CD4-positive, alpha-beta T cell treated with Interleukin-1 beta for 1 hour (primary cell): ENCODE measurements at regions not wholly inside any gene's neighbourhood (a gene's known extent, or its start where the extent isn't known, plus 50 kb on each side); places are given as distances from the start of the nearest gene placed in this dataset.
"Not testable (repeated sequence)": the region's sequence is repeated elsewhere in the genome, so short reads cannot be mapped to it uniquely, and the experiment has no call there.

Experiments used
- DNase-seq, 2 donors: peaks; one replicate each; pipeline ENCODE4 v3.0.0-alpha.2; 2020 to 2022

DNA sequence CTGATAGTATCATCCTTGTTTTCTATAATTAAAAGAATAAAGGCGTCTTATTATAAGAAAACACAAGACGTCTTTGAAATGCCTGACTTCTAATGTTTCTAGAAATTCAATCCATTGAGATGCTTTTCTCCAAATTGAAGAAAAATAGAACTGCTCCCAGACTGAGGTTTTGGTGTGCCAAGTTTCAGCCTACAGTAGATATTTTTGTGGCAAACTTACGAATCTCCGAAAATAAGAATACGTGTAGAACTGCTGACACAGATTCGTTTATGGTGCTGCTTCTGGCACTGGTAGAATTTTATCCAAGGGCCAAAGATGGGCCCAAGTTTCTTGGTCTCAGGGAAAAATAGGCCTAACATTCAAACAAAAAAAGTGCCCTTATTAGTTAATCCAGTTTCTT lies 554.5 kb upstream of the NR5A2 start:
- DNase-seq: no peak

DNA sequence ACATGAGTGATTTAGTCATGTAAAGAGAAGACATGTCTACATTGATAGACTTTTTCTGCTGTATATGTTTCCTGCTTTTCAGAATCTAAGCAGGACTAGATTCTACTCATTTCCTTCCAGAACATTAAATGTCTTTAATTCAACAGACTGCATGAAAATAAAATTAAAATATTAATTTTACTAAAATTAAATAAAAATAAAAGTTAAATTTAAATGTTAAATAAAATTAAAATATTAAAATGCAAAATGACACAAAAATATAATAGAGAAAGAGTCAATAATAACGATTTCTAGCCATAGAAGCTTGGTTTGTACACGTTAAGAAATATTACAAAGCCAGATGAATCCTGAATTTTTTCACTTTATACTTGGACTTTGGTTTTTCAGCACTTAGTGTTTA lies 552.8 kb upstream of the NR5A2 start:
- DNase-seq: no peak

DNA sequence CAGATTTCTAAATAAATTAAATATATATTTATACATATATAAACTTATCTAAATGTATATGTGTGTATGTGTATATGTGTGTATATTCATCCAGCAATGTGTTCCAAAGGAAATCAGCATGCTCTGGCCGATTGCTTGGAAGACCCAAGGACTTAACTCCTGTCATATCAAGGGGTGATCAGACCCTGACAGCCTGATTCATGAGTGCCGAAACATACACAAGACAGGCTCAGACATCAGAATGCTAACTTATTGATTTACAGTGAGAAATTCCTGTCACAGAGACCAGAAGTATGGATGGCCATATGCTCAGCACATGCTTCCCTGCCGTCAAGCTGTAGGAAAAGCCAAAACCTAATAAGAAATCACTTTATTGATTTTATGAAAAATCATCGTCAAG lies 545.1 kb upstream of the NR5A2 start:
- no peak for DNase-seq

DNA sequence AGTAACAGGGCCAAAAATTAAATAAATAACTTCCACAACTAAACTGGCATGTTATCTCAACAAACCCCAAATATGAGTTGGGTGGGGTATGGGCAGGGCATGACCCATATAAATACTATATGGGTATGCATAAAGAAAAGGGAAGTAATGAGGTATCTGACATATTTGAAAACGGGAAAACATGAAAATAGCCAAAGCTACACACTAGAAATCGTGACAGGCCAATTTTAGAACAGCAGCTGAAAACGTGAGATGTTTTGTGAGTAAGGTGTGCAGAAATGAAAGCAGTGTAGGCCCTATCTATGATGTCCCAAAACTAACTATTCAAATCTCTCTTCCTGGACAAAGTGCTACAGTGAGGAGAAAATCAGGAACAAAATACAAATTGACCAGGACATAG lies 537.9 kb upstream of the NR5A2 start:
- DNase-seq: no peak

DNA sequence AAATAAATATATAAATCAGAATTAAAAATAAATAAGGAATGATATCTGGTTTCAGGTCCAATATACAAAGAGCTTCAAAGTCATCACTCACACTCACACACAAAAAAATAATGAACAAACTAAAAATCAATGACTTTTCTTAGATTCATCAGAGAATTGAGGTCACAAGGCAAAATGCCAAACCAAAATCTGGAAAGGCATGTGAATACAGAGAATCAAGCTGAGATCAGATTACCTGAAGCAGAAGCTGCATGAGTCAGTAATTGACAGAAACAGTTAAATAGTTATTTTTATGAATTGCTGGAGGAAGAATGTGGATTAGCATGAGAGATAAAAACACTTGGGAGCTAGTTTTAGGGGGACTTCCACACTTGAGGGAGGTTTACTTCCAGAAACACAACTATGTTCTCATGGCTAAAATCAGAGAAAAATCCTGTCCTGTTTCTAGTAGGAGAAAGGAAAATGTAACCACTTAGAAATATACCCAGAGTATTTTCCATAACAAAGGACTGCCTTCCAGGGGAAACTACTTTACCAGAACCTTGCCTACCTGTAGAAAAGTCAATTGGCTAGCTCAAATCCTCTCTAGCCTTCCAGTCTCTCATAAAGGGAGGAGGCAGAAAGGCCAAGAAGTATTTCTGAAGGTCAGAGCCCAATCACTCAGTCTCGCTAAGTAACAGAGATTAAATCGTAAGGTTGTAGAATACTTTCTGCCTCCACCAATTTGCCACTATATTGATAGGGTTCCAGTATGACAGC lies 536.6 kb upstream of the NR5A2 start:
- no peak for DNase-seq

DNA sequence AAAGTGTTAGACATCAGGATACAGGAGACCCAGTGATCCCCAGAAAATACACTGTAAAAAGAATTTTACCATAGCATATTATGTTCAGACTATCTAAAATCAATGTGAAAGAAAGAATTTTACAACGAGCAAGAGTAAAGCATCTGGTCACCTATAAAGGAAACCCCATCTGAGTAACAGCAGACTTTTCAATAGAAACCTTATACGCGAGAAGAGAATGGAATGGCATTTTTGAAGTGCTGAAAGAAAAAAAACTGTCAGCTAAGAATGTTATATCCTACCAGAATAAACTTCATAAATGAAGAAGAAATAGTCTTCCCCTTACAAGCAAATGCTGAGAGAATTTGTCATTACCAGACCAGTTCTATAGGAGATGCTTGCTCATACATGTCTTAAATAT lies 532.1 kb upstream of the NR5A2 start:
- no peak for DNase-seq

DNA sequence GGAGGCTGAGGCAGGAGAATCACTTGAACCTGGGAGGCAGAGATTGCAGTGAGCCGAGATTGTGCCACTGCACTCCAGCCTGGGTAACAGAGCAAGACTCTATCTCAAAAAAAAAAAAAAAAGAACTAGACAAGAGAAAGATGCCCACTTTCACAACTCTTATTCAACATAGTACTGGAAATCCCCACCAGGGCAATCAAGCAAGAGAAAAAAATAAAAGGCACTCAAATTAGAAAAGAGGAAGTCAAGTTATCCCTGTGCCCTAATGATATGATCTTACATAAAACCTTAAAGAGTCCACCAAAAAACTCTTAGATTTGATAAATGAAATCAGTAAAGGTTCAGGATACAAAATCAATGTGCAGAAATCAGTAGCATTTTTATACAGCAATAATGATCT lies 528.7 kb upstream of the NR5A2 start:
- DNase-seq: peak in 1 of 2 donors; percentile 1

DNA sequence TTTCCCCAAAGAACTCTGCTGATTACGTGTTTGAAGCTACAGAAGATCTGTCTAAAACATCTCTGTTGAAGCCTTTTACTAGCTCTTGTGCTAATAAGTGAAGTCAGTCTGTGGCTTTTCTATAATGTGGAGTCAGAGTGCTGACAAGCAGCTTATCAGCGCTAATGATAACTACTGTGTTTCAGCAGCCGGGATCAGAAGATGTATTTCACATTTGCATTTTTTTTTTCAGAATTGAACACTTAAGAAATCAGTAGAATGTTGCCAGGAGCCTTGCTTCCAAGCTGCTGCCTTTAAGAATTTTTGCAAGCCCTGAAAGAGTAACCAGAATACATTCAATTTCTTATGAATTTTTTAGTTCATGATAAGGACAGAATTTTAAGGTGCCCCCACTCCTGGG lies 519.4 kb upstream of the NR5A2 start:
- DNase-seq: no peak

DNA sequence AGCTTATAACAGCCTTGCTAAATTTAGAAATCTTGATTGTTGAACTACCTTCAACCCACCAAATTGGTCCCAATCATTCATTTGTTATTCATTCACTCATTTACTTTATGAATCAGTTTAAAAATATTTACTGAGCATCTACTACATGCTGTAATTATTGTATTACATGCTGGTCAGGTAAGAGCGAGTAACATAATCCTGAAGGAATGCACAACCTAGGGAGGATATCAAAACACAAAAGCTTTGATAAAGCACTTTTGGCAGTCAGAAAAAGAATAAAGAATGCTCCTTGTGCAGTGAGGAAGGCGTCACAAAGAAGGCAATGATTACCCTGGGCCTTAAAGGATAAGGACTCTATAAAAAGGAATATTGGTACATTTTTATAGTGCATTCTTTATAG lies 518.9 kb upstream of the NR5A2 start:
- DNase-seq: no peak

DNA sequence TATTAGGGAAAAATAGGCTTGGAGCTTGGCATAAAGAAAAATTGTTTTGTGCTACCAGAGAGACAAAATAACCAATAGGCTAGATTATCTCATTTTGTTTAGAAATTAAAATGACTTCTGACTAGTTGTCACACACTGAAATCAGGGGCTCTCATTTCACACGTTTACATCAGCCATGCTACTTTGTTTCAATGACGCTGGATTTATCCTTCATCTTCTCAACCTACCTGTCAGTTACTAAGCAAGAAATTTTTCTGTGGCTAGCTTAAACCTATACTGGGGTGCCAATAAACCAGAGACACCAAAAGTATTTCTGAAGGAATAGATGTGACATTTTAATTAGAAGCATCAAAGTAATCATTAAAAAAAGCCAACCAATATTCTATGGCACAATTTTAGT lies 518.1 kb upstream of the NR5A2 start:
- DNase-seq: no peak

DNA sequence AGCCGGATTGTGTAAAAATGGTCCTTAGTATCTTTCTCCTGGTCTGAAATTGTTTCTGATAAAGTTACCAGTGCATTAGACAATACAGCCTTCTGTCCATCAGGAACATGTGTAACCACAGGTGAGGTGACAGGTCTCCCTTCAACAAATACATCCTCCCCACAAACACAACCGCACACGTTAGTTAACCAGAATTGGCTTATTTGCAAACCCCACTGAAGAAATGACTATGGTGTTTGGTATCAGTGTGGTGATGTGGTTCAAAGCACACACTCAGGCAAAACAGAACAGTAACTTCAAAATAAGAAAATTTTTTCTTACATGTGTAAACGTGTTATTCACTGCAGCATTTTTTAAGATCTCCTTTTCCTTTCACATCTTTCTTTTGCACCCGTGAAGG lies 517.2 kb upstream of the NR5A2 start:
- no peak for DNase-seq

DNA sequence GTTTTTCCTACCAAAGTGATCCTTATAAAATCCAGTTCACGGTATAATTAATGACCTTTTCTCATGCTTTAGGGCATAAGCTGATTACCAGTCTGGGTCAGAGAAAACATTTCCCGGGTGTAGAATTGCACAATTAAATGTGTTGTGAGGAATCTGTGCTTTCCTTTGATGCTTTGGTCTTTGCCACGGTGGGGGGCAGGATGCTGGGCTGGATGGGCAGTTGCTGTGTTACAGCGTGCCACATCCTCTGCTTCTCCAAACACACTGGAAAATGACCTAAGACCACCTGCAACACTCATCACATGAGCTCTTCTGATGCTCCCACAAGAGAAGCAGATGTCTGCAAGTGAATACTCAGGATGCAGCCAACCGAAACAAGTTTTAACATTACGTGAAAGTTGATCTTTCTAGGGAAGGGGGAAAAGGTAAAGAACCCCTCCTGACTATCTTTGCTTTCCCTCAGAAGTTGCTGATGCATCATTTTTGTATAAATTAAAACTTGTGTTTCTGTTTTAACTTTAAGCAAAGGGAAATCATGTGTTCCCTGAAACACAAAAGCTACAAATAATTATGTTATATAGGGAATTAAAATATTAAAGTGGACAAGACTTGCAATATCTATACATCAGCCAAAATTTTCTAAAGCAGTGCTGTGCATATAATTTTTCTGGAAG lies 515.3 kb upstream of the NR5A2 start:
- DNase-seq: no peak

DNA sequence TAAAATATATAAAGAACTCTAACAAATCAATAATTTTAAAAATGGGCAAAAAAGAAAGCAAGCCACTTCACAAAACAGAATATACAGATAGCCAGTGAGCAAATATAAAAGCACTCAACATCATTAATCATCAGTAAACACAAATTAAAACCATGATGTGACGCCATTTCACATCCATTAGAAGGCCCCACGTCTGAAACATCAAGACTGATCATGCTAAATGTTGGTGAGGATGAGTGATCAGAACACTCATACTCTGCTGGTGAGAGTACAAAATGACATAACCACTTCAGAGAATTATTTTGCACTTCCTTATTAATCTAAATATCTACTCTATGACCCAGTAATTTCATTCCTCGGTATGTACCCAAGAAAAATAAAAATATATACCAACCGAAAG lies 512.2 kb upstream of the NR5A2 start:
- DNase-seq: no peak

DNA sequence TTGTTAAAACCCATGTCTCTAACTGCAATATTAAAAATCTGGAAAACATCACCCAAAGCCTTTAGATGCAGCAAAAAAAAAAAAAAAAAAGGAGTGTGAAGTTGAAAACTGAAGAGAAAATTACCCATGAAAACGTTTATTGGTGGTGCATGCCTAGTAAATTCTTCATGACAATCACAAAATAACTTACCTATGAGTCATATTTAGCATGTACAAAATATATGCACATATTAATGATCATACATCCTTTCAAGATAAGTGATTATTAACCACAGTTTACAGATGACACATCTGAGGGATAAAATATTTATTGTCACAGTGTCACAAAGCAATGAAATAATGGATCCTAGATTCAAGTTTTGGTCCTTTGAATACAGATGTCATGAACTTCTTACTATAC lies 505.2 kb upstream of the NR5A2 start:
- no peak for DNase-seq

DNA sequence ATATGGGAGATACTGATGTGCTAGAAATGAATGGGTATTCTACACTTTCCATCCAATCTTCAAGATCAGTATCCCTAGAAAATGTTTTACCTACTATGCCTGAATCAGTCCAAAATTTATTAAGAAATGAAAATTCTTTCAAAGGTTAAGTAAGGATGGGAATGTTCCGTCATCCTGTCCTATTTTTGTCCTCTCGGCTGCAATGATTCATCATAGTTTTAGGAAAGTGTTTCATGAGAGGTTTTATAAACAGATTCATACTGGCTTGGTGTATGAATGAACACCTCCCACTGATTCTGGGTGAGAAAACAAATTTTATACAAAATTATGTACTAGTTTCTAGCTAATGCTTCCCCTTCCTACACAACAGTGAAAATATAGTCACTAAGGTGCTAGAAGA lies 504.6 kb upstream of the NR5A2 start:
- DNase-seq: no peak

DNA sequence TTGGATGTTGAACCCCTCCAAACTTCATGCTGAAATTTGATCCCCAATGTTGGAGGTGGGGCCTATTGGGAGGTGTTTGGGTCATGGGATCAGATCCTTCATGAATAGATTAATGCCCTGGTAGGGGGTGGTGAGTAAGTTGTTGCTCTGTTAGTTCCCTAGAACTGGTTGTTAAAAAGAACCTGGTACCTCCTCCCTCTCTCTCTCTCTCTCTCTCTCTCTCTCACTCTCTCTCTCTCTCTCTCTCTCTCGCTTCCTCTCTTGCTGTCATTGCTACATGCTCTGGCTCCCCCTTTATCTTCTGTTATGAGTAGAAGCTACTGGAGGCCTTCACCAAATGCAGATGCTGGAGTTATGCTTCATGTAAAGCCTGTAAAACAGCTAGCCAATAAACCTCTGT lies 498.2 kb upstream of the NR5A2 start:
- no peak for DNase-seq

DNA sequence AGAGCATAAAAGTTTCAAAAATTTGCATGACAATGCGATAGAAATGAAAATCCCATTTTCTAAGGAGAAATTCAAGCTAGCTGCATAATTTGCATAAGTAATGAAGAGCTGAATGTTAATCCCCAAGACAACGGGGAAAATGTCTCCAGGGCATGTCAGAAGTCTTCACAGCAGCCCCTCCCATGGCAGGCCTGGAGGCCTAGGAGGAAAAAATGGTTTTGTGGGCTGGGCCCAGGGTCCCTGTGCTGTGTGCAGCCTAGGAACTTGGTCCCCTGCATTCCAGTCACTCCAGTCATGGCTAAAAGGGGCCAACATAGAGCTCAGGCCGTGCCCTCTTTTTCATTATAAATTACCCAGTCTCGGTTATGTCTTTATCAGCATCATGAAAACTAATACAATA lies 494.1 kb upstream of the NR5A2 start:
- DNase-seq: not testable (repeated sequence)

DNA sequence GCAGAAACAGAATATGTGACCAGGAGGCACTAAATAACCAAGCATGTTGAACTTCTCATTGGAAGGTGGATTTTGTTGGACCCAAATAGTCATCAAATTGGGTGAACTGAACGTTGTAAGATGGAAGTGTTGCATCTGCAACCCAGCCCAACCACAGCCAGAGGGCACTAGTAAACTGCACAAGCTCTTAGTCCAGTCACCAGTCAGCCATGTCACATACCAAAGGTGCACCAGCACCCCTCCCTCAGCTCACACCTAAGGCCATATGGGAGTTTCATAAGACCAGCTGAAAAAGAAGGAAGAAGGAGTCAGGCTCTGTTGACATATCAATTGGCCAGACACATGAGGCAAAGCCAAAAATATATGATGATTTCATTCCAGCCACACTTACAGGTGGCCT lies 481.7 kb upstream of the NR5A2 start:
- DNase-seq: no peak

DNA sequence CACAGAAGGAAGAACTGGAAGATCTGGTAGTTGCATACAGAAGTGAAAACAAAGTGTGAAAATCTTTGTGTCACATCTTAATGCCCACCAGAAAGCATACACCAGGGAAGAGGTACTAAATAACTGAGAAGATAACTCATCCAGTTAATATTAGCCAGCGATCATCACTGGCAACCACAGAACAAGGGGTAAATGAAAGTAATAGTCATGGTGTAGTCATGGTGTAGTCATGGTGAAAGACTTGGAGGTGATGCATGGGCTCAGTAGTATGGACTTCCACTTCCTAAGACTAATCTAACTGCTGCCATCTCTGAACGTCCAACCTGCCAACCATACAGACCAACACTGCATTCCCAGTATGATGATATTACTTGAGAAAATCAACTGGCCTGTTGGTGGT lies 481.2 kb upstream of the NR5A2 start:
- DNase-seq: no peak

DNA sequence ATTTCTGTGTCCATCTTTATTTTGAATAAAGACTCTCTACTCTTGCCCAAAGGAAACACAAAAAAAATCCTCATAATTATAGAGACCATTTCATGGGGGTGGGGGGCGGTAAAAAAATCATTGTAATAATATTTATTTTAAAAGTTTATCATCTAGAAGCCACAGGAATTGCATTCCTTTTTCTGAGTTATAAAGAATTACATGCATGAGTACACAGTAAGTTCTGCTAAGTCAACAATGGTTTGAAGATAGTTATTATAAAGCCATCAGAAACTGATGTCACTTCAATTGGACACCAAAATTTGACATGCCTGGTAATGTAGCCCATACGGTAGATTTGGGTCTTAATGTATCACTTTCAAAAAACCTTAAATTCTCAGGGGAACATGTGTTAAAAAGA lies 478.1 kb upstream of the NR5A2 start:
- DNase-seq: no peak

DNA sequence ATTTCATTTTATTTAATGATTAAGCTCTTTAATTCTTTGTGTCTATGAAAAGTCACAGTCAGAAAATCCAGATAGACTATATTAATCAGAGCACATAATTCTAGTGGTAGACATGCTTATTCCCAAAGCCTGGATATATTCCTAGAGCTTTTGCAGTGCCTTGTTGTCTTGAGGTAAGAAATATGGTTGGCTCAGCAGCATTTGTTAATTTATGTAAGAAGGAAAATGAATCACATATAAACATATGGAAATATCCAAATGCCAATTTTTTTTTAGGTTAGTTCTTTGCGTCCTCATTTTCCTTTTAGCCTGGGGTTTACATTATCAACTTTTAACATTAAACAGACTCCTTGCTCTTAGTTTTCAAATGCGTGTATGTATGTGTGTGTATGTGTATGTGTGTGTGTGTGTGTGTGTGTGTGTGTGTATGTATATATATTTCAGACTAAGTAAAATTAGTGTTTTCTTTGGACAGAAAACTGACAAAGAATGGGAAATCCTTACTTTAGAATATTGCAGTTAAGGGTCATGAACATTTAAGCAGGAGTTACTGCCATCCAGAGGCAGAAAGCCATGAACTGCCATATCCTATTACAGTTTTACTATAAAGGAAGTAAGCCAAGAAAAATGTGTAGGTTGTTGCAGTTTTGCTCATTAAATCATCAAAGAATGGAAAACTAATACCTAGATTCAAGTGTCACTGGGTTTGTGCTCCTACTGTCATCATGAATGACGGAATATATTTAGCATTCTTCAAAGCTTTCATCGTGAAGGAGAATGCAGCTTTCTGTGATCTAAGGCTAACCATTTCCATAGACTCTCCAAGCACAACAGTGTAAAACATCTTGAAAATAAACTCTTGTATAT lies 477.1 kb upstream of the NR5A2 start:
- no peak for DNase-seq

DNA sequence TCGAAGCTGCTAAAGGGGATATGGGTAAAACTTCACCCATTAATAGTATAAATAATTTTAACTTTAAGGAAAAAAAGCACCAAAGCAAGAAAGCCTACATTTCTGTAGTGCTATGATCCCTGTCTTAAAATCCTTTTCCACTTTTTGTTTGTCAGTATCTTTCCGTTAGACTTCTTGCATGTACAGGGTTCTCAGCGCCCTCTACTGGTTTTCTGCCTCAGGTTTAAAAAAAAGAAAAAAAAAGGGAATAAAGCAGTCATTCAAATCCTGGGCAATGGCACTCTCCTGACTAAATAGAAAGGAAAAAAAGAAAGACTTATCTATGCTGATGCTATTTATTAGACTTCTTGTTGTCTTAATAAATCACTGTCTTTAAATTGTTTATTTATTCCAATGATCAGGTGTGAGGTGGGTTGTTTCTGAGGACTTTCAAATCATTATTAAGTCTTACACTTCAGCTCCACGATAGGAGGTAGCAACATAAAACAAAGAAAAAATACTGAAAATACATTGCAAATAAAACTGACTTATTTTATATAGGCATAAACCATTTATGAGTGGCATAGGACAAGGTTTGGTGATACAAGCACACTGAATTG lies 475.4 kb upstream of the NR5A2 start:
- peak in 1 of 2 donors; percentile 23 for DNase-seq

DNA sequence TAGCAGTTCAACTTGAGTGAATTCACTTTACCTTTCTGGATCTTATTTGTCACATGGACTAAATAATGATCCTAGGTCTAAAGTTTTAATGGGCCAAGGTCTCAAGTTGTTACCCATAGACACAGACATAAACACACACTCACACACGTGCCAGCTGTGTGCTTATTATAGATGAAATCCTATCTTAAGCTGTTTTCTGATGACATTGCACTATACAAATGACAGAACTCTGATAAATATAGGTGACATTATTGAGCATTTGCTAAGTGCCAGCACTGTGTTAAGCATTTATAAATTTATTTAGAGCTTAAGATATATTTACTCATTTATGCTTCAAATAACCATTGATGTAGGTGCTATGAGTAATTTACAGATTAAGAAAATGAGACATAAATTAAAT lies 474.4 kb upstream of the NR5A2 start:
- DNase-seq: no peak

DNA sequence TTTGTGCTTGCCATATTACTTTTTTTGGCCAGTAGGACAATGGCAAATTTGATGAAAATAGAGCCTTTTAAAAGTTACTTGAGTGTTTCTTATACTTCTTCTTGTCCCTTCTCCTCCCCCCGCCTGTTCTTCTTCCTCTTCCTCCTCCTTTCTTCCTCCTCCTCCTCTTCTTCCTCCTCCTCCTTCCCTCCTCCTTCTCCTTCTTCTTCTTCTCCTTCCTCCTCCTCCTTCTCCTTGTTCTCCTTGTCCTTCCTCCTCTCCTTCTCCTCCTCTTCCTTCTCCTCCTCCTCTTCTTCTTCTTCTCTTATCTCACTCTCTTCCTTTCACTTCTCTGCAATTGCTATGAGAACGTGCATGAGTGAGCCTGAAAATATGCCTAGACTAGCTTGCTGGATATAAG lies 466.2 kb upstream of the NR5A2 start:
- DNase-seq: no peak
